GM18868 (cell line): ENCODE measurements at regions not wholly inside any gene's neighbourhood (a gene's known extent, or its start where the extent isn't known, plus 50 kb on each side); places are given as distances from the start of the nearest gene placed in this dataset.
"Not testable (repeated sequence)": the region's sequence is repeated elsewhere in the genome, so short reads cannot be mapped to it uniquely, and the experiment has no call there.

Source experiments
- ATAC-seq: cut with Tn5 transposase; IDR thresholded peaks from one replicate; pipeline ENCODE4 v1.9.1; 2021; ENCODE audit warnings: mild to moderate bottlenecking, moderate library complexity; ENCODE audit not compliant: unreplicated experiment

GRCh38 chr2:31739161-31739560 is 158.4 kb upstream of the SRD5A2 start:
- ATAC-seq, result no peak

DNA sequence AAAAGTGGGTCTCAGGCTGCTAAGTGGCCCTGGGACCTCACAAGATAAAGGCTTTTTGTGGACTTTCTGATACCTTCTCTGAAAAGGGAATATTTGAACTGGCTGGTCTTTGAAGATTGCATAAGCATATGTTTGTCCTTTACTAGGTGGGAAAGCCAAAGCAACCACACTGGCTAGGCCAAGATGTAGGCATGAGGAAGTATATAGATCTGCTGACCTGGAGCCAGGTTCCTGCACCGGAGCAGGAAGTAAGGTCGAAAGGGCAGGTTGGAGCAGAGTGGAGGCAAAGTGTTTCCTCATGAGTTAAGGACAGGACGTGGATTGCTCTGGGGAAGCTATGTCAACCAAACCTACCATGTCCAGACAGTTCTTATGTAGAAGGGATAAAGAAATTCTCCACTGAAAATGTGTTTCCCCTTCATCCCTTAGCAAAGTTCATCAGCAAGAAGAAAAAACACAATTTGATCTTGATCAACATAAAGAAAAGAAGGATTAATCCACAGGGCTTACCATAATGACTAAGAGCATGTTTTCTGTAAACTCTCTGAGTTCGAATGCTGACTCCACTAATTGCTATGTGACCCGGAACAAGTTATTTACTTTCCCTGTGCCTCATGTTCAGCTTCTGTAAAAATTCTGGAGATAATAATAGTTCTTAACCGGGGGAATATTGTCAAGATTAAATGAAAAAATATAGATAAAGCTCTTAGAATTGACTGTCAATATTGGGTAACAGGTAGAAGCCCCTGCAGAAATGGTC is 156.1 kb upstream of the SRD5A2 start:
- no peak for ATAC-seq

- no peak for ATAC-seq
Measured at GRCh38 chr2:31735716-31736115, 155.0 kb upstream of the SRD5A2 start.

DNA sequence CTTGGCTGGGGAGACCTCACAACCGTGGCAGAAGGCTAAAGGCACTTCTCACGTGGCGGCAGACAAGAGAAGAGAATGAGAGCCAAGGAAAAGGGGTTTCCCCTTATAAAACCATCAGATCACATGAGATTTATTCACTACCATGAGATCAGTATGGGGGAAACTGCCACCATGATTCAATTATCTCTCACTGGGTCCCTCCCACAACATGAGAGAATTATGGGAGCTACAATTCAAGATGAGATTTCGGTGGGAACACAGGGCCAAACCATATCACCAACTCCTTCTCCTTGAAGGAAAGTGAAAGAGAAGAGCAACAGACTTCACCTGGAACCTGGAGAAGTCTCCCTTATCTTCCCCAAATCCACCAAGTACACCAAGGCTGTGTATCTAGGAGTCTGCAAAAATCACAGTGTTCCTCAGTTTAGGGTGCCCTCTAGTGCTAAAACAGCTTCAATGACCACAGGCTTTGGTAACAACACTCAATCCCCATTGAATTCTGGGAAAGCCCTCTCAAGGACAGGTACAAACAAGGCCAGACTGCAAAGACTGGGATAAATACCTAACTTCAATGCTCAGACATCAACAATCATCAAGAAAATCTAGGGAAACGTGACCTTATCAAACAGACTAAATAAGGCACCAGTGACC is 148.8 kb upstream of the SRD5A2 start:
- ATAC-seq, result peak; percentile 56

GRCh38 chr2:31729065-31729439 is 148.3 kb upstream of the SRD5A2 start:
- ATAC-seq, result no peak

DNA sequence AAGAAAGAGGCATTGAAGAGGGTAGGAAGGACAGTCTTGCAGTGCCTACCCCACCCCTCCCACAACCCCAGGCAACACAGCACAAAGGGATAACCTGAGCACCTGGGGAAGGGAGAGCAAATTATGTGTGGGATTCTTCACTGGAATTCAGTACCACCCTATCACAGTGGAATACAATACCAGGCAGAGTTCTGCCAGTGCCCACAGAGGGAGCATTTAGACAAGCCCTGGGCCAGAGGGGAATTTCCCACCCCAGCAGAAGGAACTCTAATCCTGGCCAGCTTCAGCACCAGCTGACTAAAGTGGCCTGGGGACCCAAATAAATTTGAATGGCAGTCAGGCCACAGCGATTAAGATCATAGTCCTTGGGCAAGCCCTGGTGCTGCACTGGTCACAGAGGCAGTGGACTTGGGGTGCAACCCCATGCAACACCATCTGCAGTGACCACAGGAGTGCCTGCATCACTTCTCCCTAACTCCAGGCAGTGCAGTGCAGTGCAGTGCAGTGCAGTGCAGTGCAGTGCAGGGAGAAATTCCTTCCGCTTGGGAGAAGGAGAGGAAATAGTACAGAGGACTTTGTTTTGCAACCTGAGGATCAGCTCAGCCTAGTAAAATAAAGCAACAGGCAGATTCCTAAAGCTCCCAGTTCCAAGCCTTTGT is 147.8 kb upstream of the SRD5A2 start:
- no peak for ATAC-seq

GRCh38 chr2:31726457-31726856 is 145.7 kb upstream of the SRD5A2 start:
- ATAC-seq, result no peak

- ATAC-seq, result no peak
Measured at GRCh38 chr2:31725444-31725843, 144.7 kb upstream of the SRD5A2 start.

- ATAC-seq, result no peak
Measured at GRCh38 chr2:31711737-31712136, 131.0 kb upstream of the SRD5A2 start.

DNA sequence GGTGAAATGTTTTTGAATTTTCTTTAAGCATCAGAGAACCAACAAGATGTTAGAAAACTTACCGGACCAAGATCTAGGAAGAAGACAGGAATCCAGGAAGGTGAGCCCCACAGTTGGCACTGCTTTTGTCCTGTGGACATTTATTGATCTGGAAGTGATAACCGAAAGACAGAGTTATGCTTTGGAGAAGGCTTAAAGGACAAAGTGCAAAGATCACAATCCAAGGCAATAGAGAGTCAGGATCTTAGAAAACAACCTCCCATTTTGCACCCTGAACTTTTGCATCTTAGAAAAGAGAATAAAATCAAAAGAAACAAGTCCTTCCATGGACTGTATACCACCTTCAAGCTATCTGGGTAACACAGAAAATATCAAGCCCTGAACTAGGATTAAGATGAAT is 129.4 kb upstream of the SRD5A2 start:
- ATAC-seq, result no peak

- no peak for ATAC-seq
Measured at GRCh38 chr2:31707992-31708391, 127.3 kb upstream of the SRD5A2 start.

DNA sequence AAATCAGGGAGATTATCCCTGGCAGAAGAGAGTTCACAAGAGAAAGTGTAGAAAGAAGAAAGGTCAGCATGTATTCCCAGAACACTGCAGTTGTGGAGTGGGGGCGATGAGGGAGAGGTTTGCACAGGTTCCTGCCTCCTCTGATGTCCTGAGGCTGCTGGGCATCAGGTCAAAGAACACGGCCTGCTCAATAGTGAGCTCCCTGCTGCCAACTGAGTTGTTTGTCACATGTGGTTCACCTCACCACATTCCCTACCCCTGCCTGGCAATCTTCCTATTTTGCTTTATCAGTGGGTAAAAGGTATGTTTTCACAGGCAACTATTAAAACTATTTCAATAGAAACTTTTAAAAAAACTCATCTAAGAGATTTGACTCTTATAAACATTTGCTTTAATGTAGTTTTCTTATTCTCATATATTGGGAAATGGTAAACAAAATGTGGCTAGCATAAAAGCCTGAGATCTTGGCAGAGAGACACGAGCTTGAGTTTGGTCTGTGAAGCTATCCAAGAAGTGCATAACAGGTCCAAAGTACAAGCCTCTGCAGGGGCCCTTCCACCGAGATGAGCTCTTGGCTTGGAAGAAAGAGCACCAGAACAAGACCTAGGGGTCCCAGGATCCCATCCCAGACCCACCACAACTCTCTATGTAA is 123.9 kb upstream of the SRD5A2 start:
- no peak for ATAC-seq

- ATAC-seq, result no peak
Measured at GRCh38 chr2:31703253-31703652, 122.5 kb upstream of the SRD5A2 start.

DNA sequence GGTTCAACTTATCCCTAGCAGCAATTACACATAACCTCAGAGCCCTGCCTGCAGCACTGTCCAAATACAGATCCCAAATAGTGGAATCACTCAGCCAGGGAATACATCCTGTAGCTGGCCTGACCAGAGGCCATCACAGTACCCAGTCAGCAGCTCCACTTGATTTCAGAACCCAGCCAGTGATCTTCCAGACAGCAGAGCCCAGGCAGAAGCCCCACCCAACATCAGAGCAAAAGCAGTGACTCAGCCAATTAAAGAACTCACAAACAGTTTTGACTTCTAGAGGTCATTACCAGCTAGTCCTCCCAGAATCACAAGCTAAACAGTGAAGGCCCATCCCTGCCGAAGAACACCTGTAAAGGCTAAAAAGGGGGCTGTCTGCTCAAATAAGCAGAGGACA is 118.0 kb upstream of the SRD5A2 start:
- ATAC-seq, result no peak

DNA sequence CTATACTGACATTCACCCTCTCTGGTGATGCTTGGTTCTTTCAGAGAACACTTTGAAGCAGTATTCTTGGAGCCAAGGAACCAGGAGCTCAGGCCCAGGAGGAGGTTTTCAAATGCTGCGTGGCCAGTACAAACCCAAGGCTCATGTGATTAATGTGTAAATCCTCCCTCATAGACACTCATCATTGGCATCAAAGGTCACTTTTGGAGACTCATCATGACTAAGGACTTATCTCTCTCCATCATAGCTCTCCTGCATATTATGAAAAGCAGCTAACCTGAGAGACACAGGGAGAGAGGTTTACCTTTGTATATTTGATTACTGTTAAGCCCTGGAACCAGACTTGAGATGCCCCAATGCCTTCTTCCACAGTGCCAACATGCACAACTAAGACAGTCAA is 115.3 kb upstream of the SRD5A2 start:
- no peak for ATAC-seq

DNA sequence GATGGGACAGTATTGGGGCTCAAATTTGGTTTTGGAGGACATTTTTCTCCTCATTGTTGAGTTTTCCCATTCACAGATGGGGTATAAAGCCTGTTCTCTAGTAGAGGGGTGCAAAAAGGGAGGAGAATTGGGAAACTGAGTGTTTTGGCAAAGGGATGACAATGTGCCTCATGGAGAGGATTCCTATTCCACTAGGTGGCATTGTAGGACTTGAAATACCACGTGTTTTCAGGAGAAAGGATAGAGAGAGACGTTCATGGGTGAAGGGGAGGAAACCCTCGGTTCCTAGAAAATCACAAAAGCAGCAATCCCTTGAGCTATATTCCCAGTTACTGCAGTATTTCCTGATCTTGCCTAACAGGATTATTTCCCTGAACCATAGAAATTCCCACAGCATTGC is 113.7 kb upstream of the SRD5A2 start:
- ATAC-seq, result no peak

DNA sequence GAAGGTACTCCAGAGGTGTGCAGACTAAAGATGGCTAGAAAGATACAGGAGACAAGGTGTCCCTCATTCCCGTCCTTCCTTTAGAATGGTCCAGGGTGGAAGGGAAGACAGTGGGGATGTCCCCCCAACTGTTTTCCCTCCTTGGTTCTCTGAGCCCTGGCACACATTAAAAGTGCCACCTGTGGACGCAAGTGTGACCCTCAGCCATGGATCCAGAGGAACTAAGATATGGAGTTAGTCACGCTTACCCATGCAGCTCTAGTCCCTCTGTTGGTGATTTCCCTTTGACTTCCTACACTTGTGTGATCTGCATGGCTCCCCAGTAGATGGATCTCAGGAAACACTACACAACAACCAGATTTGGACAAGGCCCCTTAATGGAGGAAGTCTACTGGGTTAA is 113.1 kb upstream of the SRD5A2 start:
- no peak for ATAC-seq

GRCh38 chr2:31688282-31688681 is 107.5 kb upstream of the SRD5A2 start:
- ATAC-seq, result no peak

- not testable (repeated sequence) for ATAC-seq
Measured at GRCh38 chr2:31683506-31683905, 102.8 kb upstream of the SRD5A2 start.

DNA sequence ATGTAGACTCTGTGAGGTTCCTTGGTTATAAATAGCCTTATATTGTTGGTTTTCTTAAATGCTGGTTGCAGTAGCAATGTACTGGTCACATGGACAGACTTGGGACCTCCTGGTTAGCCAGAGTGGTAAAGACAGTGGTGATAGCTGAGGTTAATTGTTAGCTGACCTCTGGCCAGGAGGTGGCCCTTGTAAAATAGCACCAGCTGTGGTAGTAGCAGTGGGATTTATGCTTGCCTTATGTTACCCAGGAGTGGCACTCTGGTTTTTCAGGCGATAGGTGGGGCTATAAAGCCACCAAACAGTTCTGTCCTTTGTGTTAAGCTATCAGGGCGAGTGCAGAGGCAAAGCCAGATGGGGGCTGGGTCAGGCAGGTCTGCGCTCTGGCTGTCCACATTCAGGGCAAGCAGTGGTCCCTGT is 94.8 kb upstream of the SRD5A2 start:
- no peak for ATAC-seq

DNA sequence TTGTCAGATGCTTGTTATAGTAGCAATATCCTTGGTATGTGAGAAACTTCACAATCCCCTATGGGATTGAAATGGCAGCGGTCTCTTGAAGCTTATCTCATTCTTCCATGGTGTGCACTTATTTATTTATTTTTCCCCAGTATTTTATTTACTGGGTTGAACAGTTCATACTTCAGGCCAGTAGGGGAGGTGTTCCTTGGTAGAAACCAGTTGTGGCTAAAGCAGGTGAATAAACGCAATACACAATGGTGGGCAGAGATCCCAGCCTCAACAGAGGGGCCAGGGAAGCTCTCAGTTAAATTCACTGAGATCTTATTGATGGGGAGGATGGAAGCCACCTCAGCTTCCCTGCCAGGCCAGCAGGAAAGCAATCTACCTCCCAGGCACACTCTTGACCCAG is 93.7 kb upstream of the SRD5A2 start:
- ATAC-seq, result no peak

DNA sequence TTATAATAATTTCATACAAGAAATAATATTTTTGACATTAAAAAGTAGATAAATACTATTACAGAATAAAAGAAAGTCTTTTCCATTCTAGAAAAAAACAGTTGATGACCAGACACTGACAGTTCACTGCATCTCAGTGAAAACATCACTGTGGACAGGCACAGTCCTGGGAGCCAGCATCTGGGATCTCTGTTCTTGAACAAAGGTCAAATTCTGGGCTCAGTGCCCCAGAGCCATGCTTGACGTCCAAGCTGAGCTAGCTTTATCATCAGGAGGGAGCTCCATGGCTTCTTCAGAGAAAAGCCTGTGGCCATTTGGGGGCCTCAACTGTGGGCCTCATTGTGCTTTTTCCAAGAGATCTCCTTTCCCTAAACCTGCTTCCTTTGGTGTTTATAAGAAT is 86.1 kb upstream of the SRD5A2 start:
- ATAC-seq, result no peak
